Left cardiac atrium (tissue), 4 donors: ENCODE measurements at regions not wholly inside any gene's neighbourhood (a gene's known extent, or its start where the extent isn't known, plus 50 kb on each side); places are given as distances from the start of the nearest gene placed in this dataset.

Experiments
- ATAC-seq, 2 donors: fragments of 200-7000 bp; cut with Tn5 transposase; one replicate each; pipeline ENCODE4 v1.9.1; 2020; ENCODE audit warnings: mild to moderate bottlenecking in 2 of 2, moderate library complexity in 2 of 2
- DNase-seq: peaks from one replicate; pipeline ENCODE4 v3.0.0-alpha.2; 2020
- intact Hi-C, 2 donors: fragments of 100-400 bp; cut with DNase I; formaldehyde crosslinking; loops; one replicate each; pipeline versions ENCODE4 v1.14.1 to v1.15.1; 2022 to 2023
- donor health status: DM: no; HTN: yes; CAD: no.
- donor health status: DM: no; HTN: yes; CAD: no; lungs with severe emphysema.
- donor health status: DM: yes; HTN: yes; CAD: no.
- donor health status: Dilated cardiomyopathy.

GRCh38 chr9:2936221-2936620, 92.3 kb upstream of the PUM3 start:
- intact Hi-C loops, result no loop called here
- no peak for ATAC-seq
- DNase-seq, result no peak

- ATAC-seq, result no peak
- intact Hi-C loops, result no loop called here
- no peak for DNase-seq
These were observed 91.0 kb upstream of the PUM3 start for GRCh38 chr9:2934883-2935282.

GRCh38 chr9:2934241-2934650, 90.4 kb upstream of the PUM3 start:
- ATAC-seq (no peak), DNase-seq (no peak)
- intact Hi-C loops, result no loop called here

- no peak for ATAC-seq
- intact Hi-C loops, result no loop called here
- no peak for DNase-seq
These were observed 89.5 kb upstream of the PUM3 start for GRCh38 chr9:2933165-2934095.

- intact Hi-C loops, result no loop called here
- no peak for ATAC-seq
These were observed 84.5 kb upstream of the PUM3 start for GRCh38 chr9:2928411-2928810.

GRCh38 chr9:2925016-2925415, 81.1 kb upstream of the PUM3 start:
- ATAC-seq (no peak), DNase-seq (no peak)
- intact Hi-C loops, result no loop called here

More at GRCh38 chr9:2928411-2928810, 84.5 kb upstream of the PUM3 start:
- DNase-seq, result no peak

- DNase-seq (no peak), ATAC-seq (no peak)
- intact Hi-C loops, result no loop called here
These were observed 80.5 kb upstream of the PUM3 start for GRCh38 chr9:2924380-2924768.

- no peak for DNase-seq
- intact Hi-C loops, result no loop called here
- ATAC-seq, result no peak
These were observed 80.0 kb upstream of the PUM3 start for GRCh38 chr9:2923766-2924379.

GRCh38 chr9:2919347-2919746, 75.5 kb upstream of the PUM3 start:
- ATAC-seq (peak in 1 of 2 donors; percentile 81), DNase-seq (no peak)
- intact Hi-C loops, result no loop called here

GRCh38 chr9:2916382-2916985, 72.6 kb upstream of the PUM3 start:
- intact Hi-C loops, result no loop called here
- ATAC-seq, result no peak
- no peak for DNase-seq

GRCh38 chr9:2913026-2913425, 69.1 kb upstream of the PUM3 start:
- DNase-seq, result no peak
- no peak for ATAC-seq
- intact Hi-C loops, result no loop called here

GRCh38 chr9:2907411-2907810, 63.5 kb upstream of the PUM3 start:
- no peak for ATAC-seq
- intact Hi-C loops, result no loop called here
- DNase-seq, result no peak

GRCh38 chr9:2904242-2904930, 60.5 kb upstream of the PUM3 start:
- ATAC-seq, result no peak
- intact Hi-C loops, result no loop called here
- no peak for DNase-seq
